ENCODE measurements at regions not wholly inside any gene's neighbourhood (a gene's known extent, or its start where the extent isn't known, plus 50 kb on each side); places are given as distances from the start of the nearest gene placed in this dataset.

DNA sequence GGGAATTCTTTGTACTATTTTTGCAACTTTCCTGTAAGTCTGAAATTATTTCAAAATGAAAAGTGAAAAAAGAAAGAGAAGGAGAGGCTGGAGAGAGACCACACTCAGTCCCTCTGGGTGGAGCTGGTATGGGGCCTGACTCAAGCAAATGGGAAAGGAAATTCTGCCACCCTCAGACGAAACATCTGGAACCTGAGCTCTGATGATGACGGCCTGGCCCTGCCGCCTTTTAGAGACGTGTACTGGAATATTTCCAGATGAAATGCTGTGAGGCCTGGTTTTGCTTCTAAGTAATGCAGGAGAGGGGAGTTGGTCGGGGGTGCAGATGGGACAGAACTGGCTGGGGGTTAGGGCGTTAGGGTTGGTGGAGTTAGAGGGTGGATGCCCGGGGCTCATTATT, 57.4 kb upstream of the GLI2 start:
- TF ChIP-seq, protein P1, sequence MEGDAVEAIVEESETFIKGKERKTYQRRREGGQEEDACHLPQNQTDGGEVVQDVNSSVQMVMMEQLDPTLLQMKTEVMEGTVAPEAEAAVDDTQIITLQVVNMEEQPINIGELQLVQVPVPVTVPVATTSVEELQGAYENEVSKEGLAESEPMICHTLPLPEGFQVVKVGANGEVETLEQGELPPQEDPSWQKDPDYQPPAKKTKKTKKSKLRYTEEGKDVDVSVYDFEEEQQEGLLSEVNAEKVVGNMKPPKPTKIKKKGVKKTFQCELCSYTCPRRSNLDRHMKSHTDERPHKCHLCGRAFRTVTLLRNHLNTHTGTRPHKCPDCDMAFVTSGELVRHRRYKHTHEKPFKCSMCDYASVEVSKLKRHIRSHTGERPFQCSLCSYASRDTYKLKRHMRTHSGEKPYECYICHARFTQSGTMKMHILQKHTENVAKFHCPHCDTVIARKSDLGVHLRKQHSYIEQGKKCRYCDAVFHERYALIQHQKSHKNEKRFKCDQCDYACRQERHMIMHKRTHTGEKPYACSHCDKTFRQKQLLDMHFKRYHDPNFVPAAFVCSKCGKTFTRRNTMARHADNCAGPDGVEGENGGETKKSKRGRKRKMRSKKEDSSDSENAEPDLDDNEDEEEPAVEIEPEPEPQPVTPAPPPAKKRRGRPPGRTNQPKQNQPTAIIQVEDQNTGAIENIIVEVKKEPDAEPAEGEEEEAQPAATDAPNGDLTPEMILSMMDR (IDR thresholded peaks at IDR 0.05): no peak
- no peak for TF ChIP-seq POLR2A (IDR thresholded peaks at IDR 0.05)
